GM12878 (cell line): ENCODE measurements at regions not wholly inside any gene's neighbourhood (a gene's known extent, or its start where the extent isn't known, plus 50 kb on each side); places are given as distances from the start of the nearest gene placed in this dataset.

Experiments
- ATAC-seq: fragments of 200-7000 bp; cut with Tn5 transposase; 3 replicates; pipeline ENCODE4 v1.9.1; 2020; ENCODE audit warnings: mild to moderate bottlenecking, moderate library complexity
- BruUV-seq: library from RNA; stranded (reverse); fragments of 400-500 nt; replicated peaks from 2 replicates; lab custom pipeline; 2021; lab: Mats Ljungman, UMichigan
- CTCF ChIA-PET: fragments of 300-600 bp; sonication (Branson Sonifier 250); formaldehyde crosslinking; extraction: SDS; loops from one replicate; lab custom pipeline; 2021; ENCODE audit warnings: inconsistent platforms; lab: Yijun Ruan, JAX
- POLR2A ChIA-PET: fragments of 350-600 bp; formaldehyde crosslinking; extraction: SDS; loops from one replicate; lab custom pipeline; 2021; ENCODE audit warnings: inconsistent platforms; lab: Charles Lee
- RAD21 ChIA-PET: fragments of 300-600 bp; sonication (Branson Sonifier 250); formaldehyde crosslinking; loops from one replicate; lab custom pipeline; 2023; ENCODE audit warnings: antibody characterized with exemption; ENCODE audit not compliant: unreplicated experiment; lab: Charles Lee
- SMC1A ChIA-PET: fragments of 300-600 bp; sonication (Branson Sonifier 250); formaldehyde crosslinking; loops from one replicate; lab custom pipeline; 2023; ENCODE audit not compliant: unreplicated experiment, uncharacterized antibody; lab: Charles Lee
- DNase-seq: peaks from one replicate; pipeline ENCODE4 v3.0.0-alpha.2; 2011; ENCODE audit warnings: low read depth, low spot score
- FAIRE-seq: peaks from 3 replicates; lab custom pipeline; 2011; peaks lifted over from hg19 to GRCh38; lab: Jason Lieb, UNC
- H2AFZ ChIP-seq: 2 replicates; pipeline ENCODE4 v1.6.0; 2011; ENCODE audit warnings: low read depth, low read length, control low read depth; ENCODE audit not compliant: control insufficient read depth
- H3K27ac ChIP-seq: 2 replicates; pipeline ENCODE4 v1.5.1; 2011; ENCODE audit warnings: control low read depth; ENCODE audit not compliant: control insufficient read depth, insufficient read depth
- H3K27me3 ChIP-seq, 2 experiments: replicated peaks in 1 of 2; 2 replicates each; pipeline versions ENCODE4 v1.6.0 to v1.6.1; 2011; ENCODE audit warnings: low read length in 1 of 2; ENCODE audit not compliant: control insufficient read depth in 2 of 2, insufficient read depth in 2 of 2
- H3K36me3 ChIP-seq, 2 experiments: 2 replicates each; pipeline ENCODE4 v1.5.1; 2011; ENCODE audit warnings: low read length in 1 of 2; ENCODE audit not compliant: control insufficient read depth in 2 of 2, insufficient read depth in 2 of 2
- H3K4me1 ChIP-seq: 2 replicates; pipeline ENCODE4 v1.6.1; 2011; ENCODE audit warnings: mild to moderate bottlenecking, low read length, moderate library complexity, mixed read lengths; ENCODE audit not compliant: control insufficient read depth, insufficient read depth
- H3K4me2 ChIP-seq: 2 replicates; pipeline ENCODE4 v1.6.0; 2011; ENCODE audit warnings: control low read depth; ENCODE audit not compliant: control insufficient read depth, insufficient read depth
- H3K4me3 ChIP-seq: fragments of 200-600 bp; sonication (generic); 2 replicates; pipeline ENCODE4 v1.5.1; 2016
- H3K79me2 ChIP-seq: 2 replicates; pipeline ENCODE4 v1.6.0; 2011; ENCODE audit warnings: low read length; ENCODE audit not compliant: control insufficient read depth, insufficient read depth
- H3K9ac ChIP-seq: 2 replicates; pipeline ENCODE4 v1.8.0; 2011; ENCODE audit warnings: low read length, control low read depth, mixed read lengths; ENCODE audit not compliant: control insufficient read depth, insufficient read depth
- H3K9me3 ChIP-seq: replicated peaks from 3 replicates; pipeline ENCODE4 v1.5.1; 2011; ENCODE audit warnings: mild to moderate bottlenecking, low read length; ENCODE audit not compliant: control insufficient read depth, insufficient read depth
- H4K20me1 ChIP-seq: 2 replicates; pipeline ENCODE4 v1.6.0; 2011; ENCODE audit not compliant: control insufficient read depth, insufficient read depth
- ASH2L ChIP-seq: fragments of 300-600, 200-600 bp; sonication (generic); IDR thresholded peaks from 2 replicates; pipeline ENCODE4 v1.6.1; 2017; ENCODE audit warnings: low read depth, mild to moderate bottlenecking, borderline replicate concordance
- CREB1 ChIP-seq: IDR thresholded peaks from 2 replicates; pipeline ENCODE4 v1.6.1; 2012; ENCODE audit warnings: low read depth, mild to moderate bottlenecking, inconsistent platforms
- CUX1 ChIP-seq: IDR thresholded peaks from 2 replicates; pipeline ENCODE4 v1.6.1; 2012; ENCODE audit warnings: improper control_type of control experiment, low read depth, low read length; ENCODE audit not compliant: insufficient replicate concordance
- DPF2 ChIP-seq: fragments of 450-650 bp; IDR thresholded peaks from 2 replicates; pipeline ENCODE4 v1.6.1; 2017; ENCODE audit warnings: mild to moderate bottlenecking
- E2F4 ChIP-seq: IDR thresholded peaks from 2 replicates; pipeline ENCODE4 v1.6.1; 2012; ENCODE audit warnings: low read depth, low read length, improper control_type of control experiment
- GABPA ChIP-seq: IDR thresholded peaks from 2 replicates; pipeline ENCODE4 v1.6.1; 2014; ENCODE audit warnings: antibody characterized with exemption, low read depth, mild to moderate bottlenecking, inconsistent platforms
- IKZF1 ChIP-seq: fragments of 450-650 bp; conservative IDR thresholded peaks from 2 replicates; pipeline ENCODE4 v1.6.1; 2017; ENCODE audit warnings: antibody characterized with exemption, mild to moderate bottlenecking
- NR2F1 ChIP-seq: fragments of 450-650 bp; conservative IDR thresholded peaks from 2 replicates; pipeline ENCODE4 v1.6.1; 2017; ENCODE audit warnings: mild to moderate bottlenecking
- PAX8 ChIP-seq: fragments of 450-650 bp; IDR thresholded peaks from 2 replicates; pipeline ENCODE4 v1.6.1; 2017; ENCODE audit warnings: mild to moderate bottlenecking, moderate library complexity
- SMAD5 ChIP-seq: IDR thresholded peaks from 2 replicates; pipeline ENCODE4 v1.6.1; 2016; ENCODE audit warnings: antibody characterized with exemption, low read depth
- SUPT20H ChIP-seq: IDR thresholded peaks from 2 replicates; pipeline ENCODE4 v1.6.1; 2011; ENCODE audit warnings: low read depth, mild to moderate bottlenecking, low read length, moderate library complexity, borderline replicate concordance; ENCODE audit not compliant: control insufficient read depth
- TCF12 ChIP-seq: IDR thresholded peaks from 2 replicates; pipeline ENCODE4 v1.6.1; 2011; ENCODE audit warnings: low read depth, mild to moderate bottlenecking, low read length
- ZNF207 ChIP-seq: fragments of 450-650 bp; IDR thresholded peaks from 2 replicates; pipeline ENCODE4 v1.6.1; 2014; ENCODE audit warnings: antibody characterized with exemption, mild to moderate bottlenecking, borderline replicate concordance
- ZNF384 ChIP-seq: IDR thresholded peaks from 2 replicates; pipeline ENCODE4 v1.6.1; 2012; ENCODE audit warnings: low read depth, mild to moderate bottlenecking, low read length, improper control_type of control experiment, borderline replicate concordance
- WGBS: methylation state at CpG from one replicate; pipeline ENCODE4 v1.1.6; 2016; ENCODE audit warnings: low lambda C conversion rate; ENCODE audit not compliant: insufficient replicate concordance, insufficient coverage; ENCODE audit errors: missing lambda C conversion rate; 5-methylcytosine and 5-hydroxymethylcytosine counted together
- in situ Hi-C: fragments of 300-500 bp; cut with MboI; formaldehyde crosslinking; loops from 9 replicates; pipeline ENCODE4 v1.14.3; 2018; ENCODE audit warnings: mixed read lengths
- intact Hi-C: fragments of 100-400 bp; cut with micrococcal nuclease; formaldehyde crosslinking; loops from one replicate; pipeline ENCODE4 v1.14.2; 2022; ENCODE audit not compliant: unreplicated experiment

GRCh38 chr10:32204606-32205005 lies 142.4 kb downstream of the EPC1 start:
- SMC1A ChIA-PET = interaction anchor here (1.3 to 2.2 kb wide), 2 partner anchors 10 to 14 kb away, joined by 4 to 8 read pairs; no protein-coding TSS in a partner anchor
- Histone ChIP-seq H4K20me1 (no peaks in the 10 kb centered on the region), H3K9me3 (no peaks in the 10 kb centered on the region), H3K27ac (no peak overlapping the region), H3K4me2 (no peak overlapping the region), H2AFZ (no peak overlapping the region), H3K4me1 (peaks cover 3% of the 10 kb centered on the region), H3K36me3 (no peaks in the 10 kb centered on the region), H3K4me3 (no peak overlapping the region)
- DNase-seq (no peak), FAIRE-seq (no peak), ATAC-seq (no peak)
- in situ Hi-C loops = no loop called here
- intact Hi-C loops = loop anchor here (10.0 kb wide), 1 partner anchor 370 kb away; no protein-coding TSS in a partner anchor
- RAD21 ChIA-PET = interaction anchor here (1.4 kb wide), 1 partner anchor 141 kb away, joined by 3 read pairs; no protein-coding TSS in a partner anchor
- no peak for TF ChIP-seq E2F4
- TF ChIP-seq ZNF207 = no peak
- TF ChIP-seq SUPT20H = no peak
- TF ChIP-seq IKZF1 = no peak
- no peak for TF ChIP-seq ZNF384
- TF ChIP-seq DPF2 = no peak
- TF ChIP-seq CUX1 = no peak
- TF ChIP-seq PAX8 = no peak
- no peak for TF ChIP-seq NR2F1
- no peak for TF ChIP-seq CREB1
- TF ChIP-seq TCF12 = no peak
- TF ChIP-seq ASH2L = no peak
- TF ChIP-seq GABPA = no peak
- no peak for TF ChIP-seq SMAD5
- TF ChIP-seq, all 136 proteins: peak for 0
- WGBS = 4% methylated on average over 2 of the region's 2 CpGs
- Histone ChIP-seq H3K9ac (no peak overlapping the region), H3K27me3 (no peaks in the 10 kb centered on the region), H3K79me2 (no peaks in the 10 kb centered on the region)
- BruUV-seq = no TSS peak
- ChIA-PET POLR2A (no interaction called here), CTCF (interaction anchor here (1.3 to 2.0 kb wide), 3 partner anchors 13 to 343 kb away, joined by 5 to 10 read pairs (median 7); no protein-coding TSS in a partner anchor)
